SK-N-SH treated with all-trans-retinoic acid at 6 μM for 48 hours (cell line): ENCODE measurements at regions not wholly inside any gene's neighbourhood (a gene's known extent, or its start where the extent isn't known, plus 50 kb on each side); places are given as distances from the start of the nearest gene placed in this dataset.

Source experiments
- GLIS3 ChIP-seq: fragments of 250-450 bp; sonication (Bioruptor Pico); IDR thresholded peaks from 2 replicates; pipeline ENCODE4 v1.5.0; 2020; ENCODE audit warnings: mild to moderate bottlenecking, moderate library complexity
- ZFP3 ChIP-seq: fragments of 250-450 bp; sonication (Bioruptor Pico); IDR thresholded peaks from 2 replicates; pipeline ENCODE4 v1.5.0; 2020; ENCODE audit warnings: mild to moderate bottlenecking, moderate library complexity
- ZNF8 ChIP-seq: fragments of 450-650 bp; formaldehyde crosslinking; IDR thresholded peaks from 2 replicates; pipeline ENCODE4 v1.5.0; 2020; ENCODE audit warnings: mild to moderate bottlenecking, moderate library complexity
- TF ChIP-seq, protein P1 (sequence below): fragments of 250-450 bp; sonication (Bioruptor Pico); IDR thresholded peaks from 2 replicates; pipeline ENCODE4 v1.5.0; 2020; ENCODE audit warnings: mild to moderate bottlenecking, moderate library complexity
- TF ChIP-seq, protein P2 (sequence below): fragments of 250-450 bp; sonication (Bioruptor Pico); IDR thresholded peaks from 2 replicates; pipeline ENCODE4 v1.8.0; 2020; ENCODE audit warnings: mild to moderate bottlenecking, moderate library complexity, borderline replicate concordance

DNA sequence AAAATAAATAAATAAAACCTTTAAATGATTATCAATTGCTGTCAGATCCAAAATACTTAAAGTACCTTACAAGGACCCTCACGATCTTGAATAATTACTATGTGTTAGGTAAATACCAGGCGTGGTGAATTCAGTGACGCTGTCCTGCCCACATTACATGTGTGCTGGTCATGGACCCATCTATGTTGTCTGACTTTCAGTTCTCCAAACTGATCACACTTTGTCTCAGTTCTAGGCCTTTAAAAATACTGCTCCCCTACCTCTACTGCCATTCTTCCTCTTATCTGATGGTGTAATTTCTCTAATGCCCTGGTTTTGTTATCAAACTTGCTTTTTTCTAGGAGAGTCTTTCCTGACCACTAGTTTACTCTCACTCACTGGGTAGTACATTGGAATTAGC lies 520.7 kb downstream of the TRHDE start:
- TF ChIP-seq, protein P1, sequence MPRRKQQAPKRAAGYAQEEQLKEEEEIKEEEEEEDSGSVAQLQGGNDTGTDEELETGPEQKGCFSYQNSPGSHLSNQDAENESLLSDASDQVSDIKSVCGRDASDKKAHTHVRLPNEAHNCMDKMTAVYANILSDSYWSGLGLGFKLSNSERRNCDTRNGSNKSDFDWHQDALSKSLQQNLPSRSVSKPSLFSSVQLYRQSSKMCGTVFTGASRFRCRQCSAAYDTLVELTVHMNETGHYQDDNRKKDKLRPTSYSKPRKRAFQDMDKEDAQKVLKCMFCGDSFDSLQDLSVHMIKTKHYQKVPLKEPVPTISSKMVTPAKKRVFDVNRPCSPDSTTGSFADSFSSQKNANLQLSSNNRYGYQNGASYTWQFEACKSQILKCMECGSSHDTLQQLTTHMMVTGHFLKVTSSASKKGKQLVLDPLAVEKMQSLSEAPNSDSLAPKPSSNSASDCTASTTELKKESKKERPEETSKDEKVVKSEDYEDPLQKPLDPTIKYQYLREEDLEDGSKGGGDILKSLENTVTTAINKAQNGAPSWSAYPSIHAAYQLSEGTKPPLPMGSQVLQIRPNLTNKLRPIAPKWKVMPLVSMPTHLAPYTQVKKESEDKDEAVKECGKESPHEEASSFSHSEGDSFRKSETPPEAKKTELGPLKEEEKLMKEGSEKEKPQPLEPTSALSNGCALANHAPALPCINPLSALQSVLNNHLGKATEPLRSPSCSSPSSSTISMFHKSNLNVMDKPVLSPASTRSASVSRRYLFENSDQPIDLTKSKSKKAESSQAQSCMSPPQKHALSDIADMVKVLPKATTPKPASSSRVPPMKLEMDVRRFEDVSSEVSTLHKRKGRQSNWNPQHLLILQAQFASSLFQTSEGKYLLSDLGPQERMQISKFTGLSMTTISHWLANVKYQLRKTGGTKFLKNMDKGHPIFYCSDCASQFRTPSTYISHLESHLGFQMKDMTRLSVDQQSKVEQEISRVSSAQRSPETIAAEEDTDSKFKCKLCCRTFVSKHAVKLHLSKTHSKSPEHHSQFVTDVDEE, result no peak
- TF ChIP-seq ZNF8 (CRISPR knock-in tag) (no peak), GLIS3 (no peak), ZFP3 (CRISPR knock-in tag) (no peak)
- TF ChIP-seq, protein P2, sequence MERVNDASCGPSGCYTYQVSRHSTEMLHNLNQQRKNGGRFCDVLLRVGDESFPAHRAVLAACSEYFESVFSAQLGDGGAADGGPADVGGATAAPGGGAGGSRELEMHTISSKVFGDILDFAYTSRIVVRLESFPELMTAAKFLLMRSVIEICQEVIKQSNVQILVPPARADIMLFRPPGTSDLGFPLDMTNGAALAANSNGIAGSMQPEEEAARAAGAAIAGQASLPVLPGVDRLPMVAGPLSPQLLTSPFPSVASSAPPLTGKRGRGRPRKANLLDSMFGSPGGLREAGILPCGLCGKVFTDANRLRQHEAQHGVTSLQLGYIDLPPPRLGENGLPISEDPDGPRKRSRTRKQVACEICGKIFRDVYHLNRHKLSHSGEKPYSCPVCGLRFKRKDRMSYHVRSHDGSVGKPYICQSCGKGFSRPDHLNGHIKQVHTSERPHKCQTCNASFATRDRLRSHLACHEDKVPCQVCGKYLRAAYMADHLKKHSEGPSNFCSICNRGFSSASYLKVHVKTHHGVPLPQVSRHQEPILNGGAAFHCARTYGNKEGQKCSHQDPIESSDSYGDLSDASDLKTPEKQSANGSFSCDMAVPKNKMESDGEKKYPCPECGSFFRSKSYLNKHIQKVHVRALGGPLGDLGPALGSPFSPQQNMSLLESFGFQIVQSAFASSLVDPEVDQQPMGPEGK (CRISPR knock-in tag), result no peak
